22Rv1 (cell line): ENCODE measurements at regions not wholly inside any gene's neighbourhood (a gene's known extent, or its start where the extent isn't known, plus 50 kb on each side); places are given as distances from the start of the nearest gene placed in this dataset.

Experiments
- ZFX ChIP-seq: fragments of 450-650 bp; IDR thresholded peaks from 2 replicates; pipeline ENCODE4 v1.6.1; 2017; ENCODE audit warnings: antibody characterized with exemption, borderline replicate concordance
- TF ChIP-seq, protein P1 (sequence below): fragments of 450-650 bp; IDR thresholded peaks from 2 replicates; pipeline ENCODE4 v1.5.1; 2017; ENCODE audit warnings: mild to moderate bottlenecking

GRCh38 chr6:156590482-156590881 lies 186.7 kb upstream of the ARID1B start:
- TF ChIP-seq, protein P1, sequence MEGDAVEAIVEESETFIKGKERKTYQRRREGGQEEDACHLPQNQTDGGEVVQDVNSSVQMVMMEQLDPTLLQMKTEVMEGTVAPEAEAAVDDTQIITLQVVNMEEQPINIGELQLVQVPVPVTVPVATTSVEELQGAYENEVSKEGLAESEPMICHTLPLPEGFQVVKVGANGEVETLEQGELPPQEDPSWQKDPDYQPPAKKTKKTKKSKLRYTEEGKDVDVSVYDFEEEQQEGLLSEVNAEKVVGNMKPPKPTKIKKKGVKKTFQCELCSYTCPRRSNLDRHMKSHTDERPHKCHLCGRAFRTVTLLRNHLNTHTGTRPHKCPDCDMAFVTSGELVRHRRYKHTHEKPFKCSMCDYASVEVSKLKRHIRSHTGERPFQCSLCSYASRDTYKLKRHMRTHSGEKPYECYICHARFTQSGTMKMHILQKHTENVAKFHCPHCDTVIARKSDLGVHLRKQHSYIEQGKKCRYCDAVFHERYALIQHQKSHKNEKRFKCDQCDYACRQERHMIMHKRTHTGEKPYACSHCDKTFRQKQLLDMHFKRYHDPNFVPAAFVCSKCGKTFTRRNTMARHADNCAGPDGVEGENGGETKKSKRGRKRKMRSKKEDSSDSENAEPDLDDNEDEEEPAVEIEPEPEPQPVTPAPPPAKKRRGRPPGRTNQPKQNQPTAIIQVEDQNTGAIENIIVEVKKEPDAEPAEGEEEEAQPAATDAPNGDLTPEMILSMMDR = no peak
- no peak for TF ChIP-seq ZFX
